Hepatocyte (in vitro differentiated cells): ENCODE measurements at regions not wholly inside any gene's neighbourhood (a gene's known extent, or its start where the extent isn't known, plus 50 kb on each side); places are given as distances from the start of the nearest gene placed in this dataset.

Experiments used
- EZH2 ChIP-seq: fragments of 200-600 bp; sonication (generic); IDR thresholded peaks from 2 replicates; pipeline ENCODE4 v1.6.1; 2016; ENCODE audit warnings: antibody characterized with exemption, mild to moderate bottlenecking, borderline replicate concordance
- EZH2phosphoT487 ChIP-seq: fragments of 200-600 bp; sonication (generic); IDR thresholded peaks from one replicate; pipeline ENCODE4 v1.6.1; 2018; ENCODE audit warnings: antibody characterized with exemption, mild to moderate bottlenecking, low read depth, moderate library complexity; ENCODE audit not compliant: unreplicated experiment, severe bottlenecking
- TF ChIP-seq, protein P1 (sequence below): fragments of 200-600 bp; sonication (generic); IDR thresholded peaks from 2 replicates; pipeline ENCODE4 v1.5.1; 2016; ENCODE audit warnings: antibody characterized with exemption, mild to moderate bottlenecking; ENCODE audit not compliant: poor library complexity

- TF ChIP-seq, protein P1, sequence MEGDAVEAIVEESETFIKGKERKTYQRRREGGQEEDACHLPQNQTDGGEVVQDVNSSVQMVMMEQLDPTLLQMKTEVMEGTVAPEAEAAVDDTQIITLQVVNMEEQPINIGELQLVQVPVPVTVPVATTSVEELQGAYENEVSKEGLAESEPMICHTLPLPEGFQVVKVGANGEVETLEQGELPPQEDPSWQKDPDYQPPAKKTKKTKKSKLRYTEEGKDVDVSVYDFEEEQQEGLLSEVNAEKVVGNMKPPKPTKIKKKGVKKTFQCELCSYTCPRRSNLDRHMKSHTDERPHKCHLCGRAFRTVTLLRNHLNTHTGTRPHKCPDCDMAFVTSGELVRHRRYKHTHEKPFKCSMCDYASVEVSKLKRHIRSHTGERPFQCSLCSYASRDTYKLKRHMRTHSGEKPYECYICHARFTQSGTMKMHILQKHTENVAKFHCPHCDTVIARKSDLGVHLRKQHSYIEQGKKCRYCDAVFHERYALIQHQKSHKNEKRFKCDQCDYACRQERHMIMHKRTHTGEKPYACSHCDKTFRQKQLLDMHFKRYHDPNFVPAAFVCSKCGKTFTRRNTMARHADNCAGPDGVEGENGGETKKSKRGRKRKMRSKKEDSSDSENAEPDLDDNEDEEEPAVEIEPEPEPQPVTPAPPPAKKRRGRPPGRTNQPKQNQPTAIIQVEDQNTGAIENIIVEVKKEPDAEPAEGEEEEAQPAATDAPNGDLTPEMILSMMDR = no peak
- TF ChIP-seq EZH2 = no peak
- TF ChIP-seq EZH2phosphoT487 = no peak
Measured at GRCh38 chr4:125725957-125726525, 411.3 kb downstream of the FAT4 start.
